ENCODE measurements at regions not wholly inside any gene's neighbourhood (a gene's known extent, or its start where the extent isn't known, plus 50 kb on each side); places are given as distances from the start of the nearest gene placed in this dataset.

- TF ChIP-seq POLR2AphosphoS5 (IDR thresholded peaks at IDR 0.05; ENCODE audit: low read depth, low read length) (no peak), REST (IDR thresholded peaks at IDR 0.05; ENCODE audit: insufficient read depth in 1 of 2, low read depth in 2 of 2, low read length in 2 of 2) (no peak), SIN3A (IDR thresholded peaks at IDR 0.05; ENCODE audit: borderline replicate concordance, insufficient read depth, low read length) (no peak), TAF1 (IDR thresholded peaks at IDR 0.05; ENCODE audit: borderline replicate concordance, insufficient read depth, low read length) (no peak), FOXP2 (optimal IDR thresholded peaks at IDR 0.05; ENCODE audit: borderline replicate concordance, extremely low read depth, extremely low read length, insufficient read depth) (no peak)
Observed at GRCh38 chr7:45235905-45236304, 78.3 kb downstream of the RAMP3 start.

GRCh38 chr7:45236666-45237065, 79.1 kb downstream of the RAMP3 start:
- TF ChIP-seq POLR2AphosphoS5 (IDR thresholded peaks at IDR 0.05; ENCODE audit: low read depth, low read length) (no peak), FOXP2 (optimal IDR thresholded peaks at IDR 0.05; ENCODE audit: borderline replicate concordance, extremely low read depth, extremely low read length, insufficient read depth) (no peak), TAF1 (IDR thresholded peaks at IDR 0.05; ENCODE audit: borderline replicate concordance, insufficient read depth, low read length) (no peak), REST (IDR thresholded peaks at IDR 0.05; ENCODE audit: insufficient read depth in 1 of 2, low read depth in 2 of 2, low read length in 2 of 2) (no peak), SIN3A (IDR thresholded peaks at IDR 0.05; ENCODE audit: borderline replicate concordance, insufficient read depth, low read length) (no peak)

- TF ChIP-seq REST (IDR thresholded peaks at IDR 0.05; ENCODE audit: insufficient read depth in 1 of 2, low read depth in 2 of 2, low read length in 2 of 2) (no peak), SIN3A (IDR thresholded peaks at IDR 0.05; ENCODE audit: borderline replicate concordance, insufficient read depth, low read length) (no peak), POLR2AphosphoS5 (IDR thresholded peaks at IDR 0.05; ENCODE audit: low read depth, low read length) (no peak), TAF1 (IDR thresholded peaks at IDR 0.05; ENCODE audit: borderline replicate concordance, insufficient read depth, low read length) (no peak), FOXP2 (optimal IDR thresholded peaks at IDR 0.05; ENCODE audit: borderline replicate concordance, extremely low read depth, extremely low read length, insufficient read depth) (no peak)
Observed at GRCh38 chr7:45237788-45238461, 80.3 kb downstream of the RAMP3 start.

GRCh38 chr7:45238806-45239205, 81.2 kb downstream of the RAMP3 start:
- TF ChIP-seq SIN3A (IDR thresholded peaks at IDR 0.05; ENCODE audit: borderline replicate concordance, insufficient read depth, low read length) (no peak), REST (IDR thresholded peaks at IDR 0.05; ENCODE audit: insufficient read depth in 1 of 2, low read depth in 2 of 2, low read length in 2 of 2) (no peak), FOXP2 (optimal IDR thresholded peaks at IDR 0.05; ENCODE audit: borderline replicate concordance, extremely low read depth, extremely low read length, insufficient read depth) (no peak), POLR2AphosphoS5 (IDR thresholded peaks at IDR 0.05; ENCODE audit: low read depth, low read length) (no peak), TAF1 (IDR thresholded peaks at IDR 0.05; ENCODE audit: borderline replicate concordance, insufficient read depth, low read length) (no peak)
